DMS79 treated with DMSO at 0.1 percent for 48 hours (cell line): ENCODE measurements at regions not wholly inside any gene's neighbourhood (a gene's known extent, or its start where the extent isn't known, plus 50 kb on each side); places are given as distances from the start of the nearest gene placed in this dataset.
"Not testable (repeated sequence)": the region's sequence is repeated elsewhere in the genome, so short reads cannot be mapped to it uniquely, and the experiment has no call there.

Experiments used
- DNase-seq: peaks from one replicate; lab custom pipeline; 2025; lab: John Stamatoyannopoulos, UW

DNA sequence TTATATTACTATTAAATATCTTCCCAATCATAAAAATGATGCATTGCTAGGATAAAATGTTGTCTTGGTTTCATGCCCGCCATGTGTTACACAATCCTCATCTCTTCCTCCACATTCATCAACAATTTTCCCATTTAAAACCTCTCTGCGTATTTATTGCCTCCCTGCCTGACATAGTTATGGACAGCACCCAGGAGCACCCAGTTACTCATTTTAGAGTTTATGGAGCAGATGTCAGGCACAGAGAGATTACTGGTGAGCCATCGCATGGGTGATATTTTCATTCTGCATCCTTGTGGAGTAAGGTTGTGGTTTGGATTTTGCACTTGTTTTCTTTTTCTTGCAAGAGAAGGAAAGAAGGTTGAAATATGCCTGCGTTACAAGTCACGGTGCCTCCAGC, 116.7 kb upstream of the NPAS2 start:
- no peak for DNase-seq

DNA sequence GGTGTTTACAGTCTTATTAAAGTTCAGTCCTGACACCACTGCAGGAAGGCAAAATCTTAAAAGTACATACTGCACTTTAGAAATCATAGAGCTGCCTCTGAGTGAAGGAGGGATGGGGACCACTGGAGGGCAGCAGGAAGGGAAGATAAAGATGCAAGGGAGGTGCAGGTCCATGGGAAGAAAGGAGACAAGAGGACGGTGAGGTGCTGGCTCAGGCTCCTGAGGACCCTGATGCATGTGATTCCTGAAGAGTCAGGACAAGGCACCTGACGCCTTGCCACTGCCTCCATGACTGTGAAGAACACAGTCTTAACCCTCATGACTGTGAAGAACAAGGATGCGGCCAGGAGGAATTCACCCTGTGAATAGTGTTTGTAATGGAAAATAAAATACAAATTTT, 116.2 kb upstream of the NPAS2 start:
- no peak for DNase-seq

DNA sequence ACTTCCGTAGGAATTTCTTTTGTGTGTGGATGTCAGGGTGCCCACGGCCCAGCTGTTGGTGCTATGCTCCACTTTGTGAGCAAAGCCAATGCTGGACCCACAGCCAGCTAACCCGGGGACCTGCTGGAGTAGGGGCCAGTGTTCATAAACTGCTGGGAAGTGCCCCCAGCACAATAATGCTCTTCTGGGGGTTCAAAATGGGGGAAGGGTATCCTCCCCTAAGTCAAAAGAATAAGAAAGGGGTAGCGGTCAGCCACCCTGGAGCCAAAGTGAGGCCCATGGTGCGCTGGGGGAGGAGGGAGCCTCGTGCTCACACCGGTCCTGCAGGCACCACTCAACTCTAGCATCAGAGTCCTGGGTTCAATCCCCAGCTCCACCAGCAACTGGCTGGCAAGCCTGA, 115.8 kb upstream of the NPAS2 start:
- DNase-seq, result no peak

DNA sequence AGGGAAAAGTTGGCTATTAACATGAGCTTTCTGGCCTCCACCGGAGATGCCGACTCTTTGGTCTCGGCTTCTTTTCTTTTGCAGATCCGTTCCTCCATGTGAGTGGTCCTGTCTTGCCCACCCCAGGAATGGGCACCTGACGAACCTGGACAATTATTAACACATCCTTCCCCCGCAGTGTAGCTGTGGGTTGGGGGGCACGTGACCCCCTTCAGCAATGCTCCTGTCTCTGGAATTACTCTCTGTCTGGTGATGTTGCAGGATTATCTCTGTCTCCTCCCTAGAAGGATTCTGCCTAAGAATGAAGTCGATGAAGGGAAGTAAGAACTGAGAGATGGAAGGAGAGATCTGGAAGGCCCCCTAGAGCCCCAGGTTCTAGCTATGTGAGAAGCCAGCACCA, 115.2 kb upstream of the NPAS2 start:
- DNase-seq, result no peak

DNA sequence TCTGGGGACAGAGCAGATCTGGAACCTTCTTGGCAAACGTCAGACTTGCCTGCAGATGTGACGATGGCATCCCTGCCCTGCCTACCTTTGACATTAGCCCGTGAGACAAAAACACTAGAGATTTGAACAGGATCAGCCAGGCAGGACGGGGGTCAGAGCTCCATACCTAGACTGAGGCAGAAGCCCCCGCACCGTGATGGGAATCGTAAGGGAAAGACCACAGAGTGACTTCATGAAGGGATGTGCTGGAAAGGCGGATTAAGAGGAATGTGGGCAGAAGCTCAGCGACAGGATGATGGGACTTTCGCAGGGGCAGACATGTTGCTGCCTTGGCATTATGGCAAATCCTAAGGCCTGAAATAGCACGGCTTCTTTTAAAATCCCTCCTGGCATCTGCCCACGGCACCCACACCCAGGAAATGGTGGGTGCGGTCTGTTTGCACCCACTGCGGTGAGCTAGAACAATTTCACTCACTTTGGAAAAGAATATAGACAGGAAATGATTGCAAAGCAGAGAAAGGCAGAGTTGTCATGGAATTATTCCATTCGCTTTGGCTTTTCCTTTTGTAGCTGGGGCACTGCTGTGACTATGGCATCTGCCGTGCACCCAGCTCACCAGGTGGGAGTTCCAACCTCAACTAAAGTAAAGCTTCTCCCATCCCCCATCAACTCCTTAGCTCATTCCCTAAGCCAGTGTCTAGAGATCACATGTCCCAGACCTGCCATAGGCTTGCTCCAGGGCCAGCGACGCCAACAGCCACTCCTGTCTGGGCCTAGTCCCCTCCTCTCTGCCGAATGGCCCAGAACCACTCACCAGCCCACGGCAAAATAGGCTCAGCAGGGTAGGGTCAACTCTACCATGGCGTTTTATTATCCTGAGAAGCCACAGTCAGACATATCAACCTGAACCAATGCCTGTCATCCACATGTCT, 112.7 kb upstream of the NPAS2 start:
- no peak for DNase-seq

DNA sequence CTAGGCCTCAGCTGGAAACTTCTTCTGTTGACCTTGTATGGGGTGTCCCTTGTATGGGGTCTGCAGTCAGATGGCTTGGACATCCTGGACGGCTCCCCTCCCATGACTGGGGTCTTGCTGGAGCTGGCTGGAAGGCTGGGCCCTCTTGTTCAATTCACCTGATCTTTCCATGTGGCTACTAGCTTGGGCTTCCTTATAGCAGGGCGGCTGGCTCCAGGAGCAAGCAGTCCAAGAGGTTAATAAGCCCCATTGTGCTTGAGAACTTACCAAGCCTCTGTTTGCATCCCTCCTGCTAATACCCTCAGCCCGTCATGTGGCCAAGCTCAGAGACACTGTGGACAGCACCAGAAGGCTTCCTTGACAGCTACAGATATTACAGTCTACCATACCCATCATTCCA, 111.6 kb upstream of the NPAS2 start:
- no peak for DNase-seq

DNA sequence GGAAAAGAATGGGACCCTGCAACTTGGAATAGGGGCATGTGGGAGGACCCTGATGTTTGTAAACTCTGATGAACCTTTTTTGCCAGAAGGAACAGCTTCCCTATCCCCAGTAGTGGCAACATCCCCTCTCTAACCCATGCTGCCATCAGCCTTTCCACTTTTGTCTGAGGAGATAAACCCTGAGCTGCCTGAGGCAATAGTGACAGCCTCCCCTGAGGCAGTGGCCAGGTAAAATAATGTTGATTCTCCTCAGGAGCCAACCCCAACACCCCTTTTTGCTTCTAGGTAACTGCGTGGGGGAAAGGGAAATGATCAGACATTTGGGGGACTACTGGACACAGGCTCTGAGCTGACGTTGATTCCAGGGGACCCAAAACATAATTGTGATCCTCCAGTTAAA, 106.8 kb upstream of the NPAS2 start:
- no peak for DNase-seq

DNA sequence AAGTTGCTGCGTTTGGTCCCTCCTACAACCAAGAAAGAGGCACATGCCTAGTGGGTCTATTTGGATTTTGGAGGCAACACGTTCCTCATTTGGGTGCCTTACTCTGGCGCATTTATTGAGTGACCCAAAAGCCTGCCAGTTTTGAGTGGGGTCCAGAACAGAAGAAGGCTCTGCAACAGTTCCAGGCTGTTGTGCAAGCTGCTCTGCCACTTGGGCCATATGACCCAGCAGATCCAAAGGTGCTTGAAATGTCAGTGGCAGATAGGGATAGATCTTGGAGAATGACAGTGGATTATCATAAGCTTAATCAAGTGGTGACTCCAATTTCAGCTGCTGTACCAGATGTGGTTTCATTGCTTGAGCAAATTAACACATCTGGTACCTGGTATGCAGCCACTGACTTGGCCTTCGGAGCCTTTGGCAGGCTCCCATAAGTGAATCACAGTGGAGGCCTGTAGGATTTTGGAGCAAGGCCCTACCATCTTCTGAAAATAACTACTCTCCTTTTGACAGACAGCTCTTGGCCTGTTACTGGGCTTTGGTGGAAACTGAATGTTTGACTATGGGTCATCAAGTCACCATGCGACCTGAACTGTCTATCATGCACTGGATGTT, 105.4 kb upstream of the NPAS2 start:
- not testable (repeated sequence) for DNase-seq

DNA sequence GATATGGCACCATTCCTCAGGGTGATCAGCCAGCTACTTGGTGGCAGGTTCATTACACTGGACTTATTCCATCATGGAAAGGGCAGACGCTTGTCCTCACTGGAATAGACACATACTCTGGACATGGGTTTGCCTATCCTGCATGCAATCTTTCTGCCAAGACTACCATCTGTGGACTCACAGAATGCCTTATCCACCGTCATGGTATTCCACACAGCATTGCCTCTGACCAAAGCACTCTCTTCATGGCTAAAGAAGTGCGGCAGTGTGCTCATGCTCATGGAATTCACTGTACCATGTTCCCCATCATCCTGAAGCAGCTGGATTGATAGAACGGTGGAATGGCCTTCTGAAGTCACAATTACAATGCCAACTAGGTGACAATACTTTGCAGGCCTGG, 104.1 kb upstream of the NPAS2 start:
- not testable (repeated sequence) for DNase-seq

DNA sequence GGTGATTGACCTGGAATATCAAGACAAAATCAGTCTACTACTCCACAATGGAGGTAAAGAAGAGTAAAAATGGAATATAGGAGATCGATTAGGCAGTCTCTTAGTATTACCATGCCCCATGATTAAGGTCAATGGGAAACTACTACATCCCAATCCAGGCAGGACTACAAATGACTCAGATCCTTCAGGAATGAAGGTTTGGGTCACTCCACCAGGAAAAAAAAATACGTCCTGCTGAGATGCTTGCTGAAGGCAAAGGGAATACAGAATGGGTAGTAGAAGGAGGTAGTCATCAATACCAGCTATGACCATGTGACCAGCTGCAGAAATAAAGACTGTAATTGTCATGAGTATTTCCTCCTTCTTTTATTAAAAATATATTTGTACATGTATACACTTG, 103.4 kb upstream of the NPAS2 start:
- no peak for DNase-seq

DNA sequence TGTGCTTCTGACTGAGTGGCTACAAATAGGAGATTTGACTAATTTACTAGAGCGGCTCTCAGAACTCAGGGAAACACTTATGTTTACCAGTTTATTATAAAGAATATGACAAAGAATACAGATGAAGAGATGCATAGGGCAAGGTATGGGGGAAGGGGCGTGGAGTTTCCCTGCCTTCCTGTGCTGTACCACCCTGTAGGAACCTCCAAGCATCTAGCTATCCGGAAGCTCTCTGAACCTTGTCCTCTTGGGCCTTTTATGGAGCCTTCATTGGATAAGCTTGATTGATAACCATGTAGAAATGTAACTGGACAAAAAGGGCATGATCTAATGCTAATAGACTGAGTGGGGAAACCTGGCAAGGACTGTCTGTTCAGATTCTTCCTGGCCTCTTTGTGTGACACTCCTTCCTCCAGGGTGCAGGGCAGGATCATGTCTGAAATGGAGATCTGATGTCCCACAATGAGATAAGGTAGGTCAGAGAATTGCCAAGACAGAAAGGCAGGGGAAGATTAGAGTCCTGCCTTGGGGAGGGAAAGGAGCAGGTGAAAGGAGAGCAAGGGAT, 101.8 kb upstream of the NPAS2 start:
- no peak for DNase-seq

DNA sequence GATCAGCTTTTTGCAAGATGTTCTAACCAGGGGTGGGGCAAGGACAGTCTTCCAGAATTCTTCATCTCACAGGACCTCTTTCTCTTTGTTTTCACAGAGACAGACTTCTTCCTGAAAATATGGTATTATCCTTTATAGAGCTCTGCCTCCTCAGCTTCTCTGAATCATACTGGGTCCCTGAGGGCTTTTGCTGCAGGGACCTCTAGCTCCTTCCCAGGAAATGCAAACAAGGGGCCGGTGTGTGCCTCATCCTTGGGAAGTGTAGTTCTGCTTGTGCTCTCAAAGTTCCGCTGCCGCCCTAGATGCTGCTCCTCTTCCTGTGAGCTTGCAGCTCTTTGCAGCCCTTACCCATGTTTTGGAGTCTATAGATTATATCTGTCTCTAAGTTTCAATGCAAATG, 99.5 kb upstream of the NPAS2 start:
- DNase-seq, result no peak

DNA sequence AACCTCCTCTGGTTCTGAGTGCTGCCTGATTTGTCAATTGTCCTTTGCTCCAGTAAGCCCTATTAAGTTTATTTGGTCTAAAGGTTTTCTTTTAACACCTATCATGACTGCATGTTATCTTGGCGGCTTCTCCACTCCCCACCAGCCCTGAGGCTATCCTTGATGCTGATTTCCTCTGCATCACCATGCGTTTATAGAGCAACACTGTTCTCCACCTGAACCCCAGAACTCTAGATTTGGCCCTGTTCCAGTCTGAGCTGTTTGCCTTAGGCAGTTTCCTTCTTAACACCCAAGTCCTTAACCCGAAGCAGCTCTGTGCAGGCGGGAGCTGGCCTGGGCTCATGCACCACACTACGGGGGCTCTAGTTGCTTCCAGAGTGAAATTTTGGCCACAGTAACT, 98.2 kb upstream of the NPAS2 start:
- no peak for DNase-seq

DNA sequence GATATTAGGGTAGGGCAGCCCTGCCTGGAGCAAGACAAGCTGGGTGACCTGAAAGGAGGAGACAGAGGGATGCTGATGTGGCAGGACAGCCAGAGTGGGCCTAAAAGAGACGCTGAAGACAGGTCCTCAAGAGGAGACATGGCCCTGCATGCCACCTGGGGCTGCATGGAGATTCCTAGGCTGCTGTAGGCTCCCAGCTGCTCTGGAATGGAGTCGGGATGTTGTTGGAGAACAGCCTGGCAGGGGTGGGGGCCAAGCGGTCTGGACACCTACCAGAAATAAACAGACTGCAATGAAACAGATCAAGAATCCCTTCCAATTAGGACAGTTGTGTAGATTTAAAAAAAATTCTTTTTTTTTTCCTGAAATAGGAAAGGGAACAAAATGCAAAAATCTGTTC, 97.8 kb upstream of the NPAS2 start:
- no peak for DNase-seq

DNA sequence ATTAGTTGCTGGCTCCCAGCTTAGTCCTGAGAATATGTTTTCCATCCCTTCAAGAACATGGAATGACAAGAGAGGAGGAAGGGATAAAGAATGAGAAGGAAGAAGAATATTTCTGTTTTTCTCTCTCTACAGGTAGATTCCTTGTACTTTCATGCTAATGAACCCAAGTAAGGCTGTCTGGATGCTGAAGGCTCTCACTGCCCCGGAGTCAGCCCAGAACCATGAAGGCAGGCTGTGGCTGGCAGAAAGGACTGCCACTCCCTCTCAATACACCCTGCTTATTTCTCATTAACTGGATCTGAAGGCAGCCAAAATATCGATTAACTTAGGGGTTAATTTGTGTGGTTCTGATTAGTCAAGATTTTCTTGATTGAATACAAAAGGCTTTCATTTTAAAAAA, 93.1 kb upstream of the NPAS2 start:
- no peak for DNase-seq

DNA sequence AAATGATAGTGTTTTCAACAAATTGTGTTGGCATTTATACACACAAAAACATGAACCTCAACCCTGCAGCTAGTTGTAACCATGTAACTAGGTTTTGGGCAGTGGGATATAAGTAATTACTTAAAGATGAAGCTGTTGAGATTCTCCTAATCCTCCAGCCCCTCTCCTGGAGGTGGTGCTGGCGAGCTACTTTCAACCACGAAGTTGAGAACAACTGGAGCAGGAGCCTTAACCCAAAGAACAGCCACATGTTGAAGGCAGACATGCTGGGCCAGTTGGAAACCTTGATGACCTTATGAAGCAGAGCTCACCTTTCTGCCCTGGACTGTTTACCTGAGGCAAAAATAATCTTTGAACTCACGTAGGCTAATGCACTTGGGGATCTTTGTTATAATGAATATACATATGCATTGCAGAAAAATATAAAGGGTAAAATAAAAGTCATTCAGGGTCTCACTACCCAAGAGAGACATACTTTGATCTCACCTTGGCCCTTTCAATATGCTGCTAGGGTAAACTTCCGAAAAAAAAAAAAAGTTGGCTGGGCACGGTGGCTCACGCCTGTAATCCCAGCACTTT, 89.6 kb upstream of the NPAS2 start:
- DNase-seq, result no peak

DNA sequence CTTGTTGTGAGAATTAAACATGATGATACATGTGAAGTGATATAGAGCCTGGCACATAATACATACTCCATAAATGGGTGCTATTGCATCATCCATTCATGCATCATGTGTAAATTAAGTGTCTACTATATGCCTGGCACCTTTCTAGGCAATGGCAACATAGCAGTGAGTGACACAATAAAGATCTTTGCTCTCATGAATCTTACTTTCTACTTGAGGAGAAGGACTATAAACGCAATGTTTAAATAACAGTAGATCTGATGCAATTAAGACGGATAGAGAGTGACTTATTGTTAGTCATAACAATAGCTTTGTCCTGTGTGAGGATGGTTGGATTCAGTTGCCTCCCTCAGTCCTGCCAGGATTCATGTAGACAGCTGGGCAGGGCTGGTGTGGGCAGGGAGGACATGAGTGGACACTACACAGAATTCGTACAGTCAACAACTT, 88.4 kb upstream of the NPAS2 start:
- DNase-seq, result no peak

DNA sequence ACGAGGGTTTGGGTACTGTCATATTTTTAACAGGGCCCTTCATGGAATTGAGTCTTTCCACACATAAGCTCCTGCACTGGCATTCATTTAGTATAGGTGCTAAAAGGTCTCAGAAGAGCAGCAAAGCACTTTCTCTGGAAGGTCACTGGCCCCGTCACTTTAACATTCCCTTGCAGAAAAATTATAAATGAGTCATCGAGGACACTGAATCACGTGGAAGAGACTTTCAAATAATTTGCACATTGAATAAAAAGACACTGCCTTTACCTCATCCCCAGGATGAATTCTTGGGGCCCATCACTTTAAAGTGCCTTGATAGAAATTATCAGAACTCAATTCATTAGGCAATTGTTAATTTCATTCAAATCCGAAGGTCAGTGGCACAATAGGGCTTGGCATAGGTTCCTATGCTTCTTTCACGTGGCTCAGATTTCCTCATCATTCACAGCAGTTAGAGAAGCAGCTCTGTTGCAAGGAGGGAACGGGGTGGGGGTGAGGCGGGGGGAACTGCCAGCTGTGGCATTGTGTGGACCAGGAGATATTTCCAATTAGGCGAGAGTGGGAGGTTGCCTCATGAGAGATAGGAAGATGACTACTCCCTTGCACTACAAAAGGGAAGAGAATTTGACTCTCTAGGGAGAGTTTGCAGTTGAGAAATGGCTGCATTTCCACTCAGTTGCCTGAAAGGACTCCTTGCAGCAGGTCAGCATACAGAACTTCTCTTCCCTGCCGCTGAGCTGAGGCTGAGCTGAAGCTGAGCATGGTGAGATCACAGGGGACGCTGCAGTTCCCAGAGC, 86.3 kb upstream of the NPAS2 start:
- no peak for DNase-seq

DNA sequence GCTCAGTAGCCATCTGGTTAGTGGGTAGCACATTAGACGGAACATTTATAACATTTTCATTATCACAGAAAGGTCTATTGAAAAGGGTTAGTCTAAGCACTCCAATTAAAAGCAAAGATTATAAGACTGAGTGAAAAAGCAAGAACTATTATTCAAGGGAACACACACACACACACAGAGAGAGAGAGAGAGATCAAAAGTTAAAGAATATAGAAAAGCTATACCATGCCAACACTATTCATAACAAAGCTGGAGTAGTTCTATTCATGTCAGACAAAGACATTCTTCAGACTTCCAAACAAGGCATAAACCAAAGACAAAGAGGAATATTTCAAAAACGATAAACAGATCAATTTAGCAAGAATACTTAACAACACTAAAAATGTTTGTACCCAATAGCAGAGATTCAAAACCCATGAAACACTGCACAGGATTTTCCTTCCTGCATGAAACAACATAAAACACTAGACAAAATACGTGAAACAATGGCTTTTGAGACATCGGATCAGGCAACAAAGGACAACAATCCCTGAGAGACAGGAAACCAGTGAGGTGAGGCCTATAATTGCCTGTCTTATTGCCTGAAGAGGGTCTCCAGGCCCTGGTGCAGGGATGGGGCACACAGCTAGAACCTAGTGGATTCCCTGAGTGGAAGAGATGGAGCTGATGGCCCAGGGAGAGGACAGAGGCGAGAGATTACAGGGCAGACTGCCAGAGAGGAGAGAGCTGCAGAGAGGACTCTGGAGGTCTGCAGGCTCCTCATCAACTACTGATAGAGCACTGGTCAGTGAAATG, 83.6 kb upstream of the NPAS2 start:
- no peak for DNase-seq

DNA sequence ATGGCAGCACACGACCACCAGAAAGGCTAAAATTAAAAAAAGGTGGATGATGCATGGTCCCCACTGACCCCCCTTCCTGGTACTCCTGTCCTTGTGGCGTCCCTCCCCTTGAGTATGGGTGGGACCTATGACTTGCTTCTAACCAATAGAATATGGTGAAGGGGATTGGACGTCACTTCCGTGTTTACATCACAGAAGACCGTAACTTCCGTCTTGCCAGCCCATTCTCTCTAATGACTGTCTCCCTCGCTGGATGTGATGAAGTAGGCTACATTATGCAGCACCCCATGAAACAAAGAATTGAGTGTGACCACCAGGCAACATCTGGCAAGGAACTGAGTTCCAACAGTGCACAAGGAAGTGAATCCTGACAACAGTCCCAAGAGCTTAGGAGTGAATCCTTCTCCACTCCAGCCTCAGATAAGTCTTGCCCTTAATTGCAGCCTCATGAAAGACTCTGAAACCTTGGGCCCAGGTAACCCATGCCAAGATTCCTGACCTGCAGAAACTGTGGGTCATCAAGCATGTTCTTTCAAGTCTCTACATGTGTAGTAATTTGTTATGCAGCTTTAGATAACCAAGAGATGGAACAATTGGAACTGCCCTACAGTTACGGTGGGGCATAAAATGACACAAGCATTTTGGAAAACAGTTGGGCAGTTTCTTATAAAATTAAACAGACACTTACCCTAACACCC, 80.1 kb upstream of the NPAS2 start:
- no peak for DNase-seq

DNA sequence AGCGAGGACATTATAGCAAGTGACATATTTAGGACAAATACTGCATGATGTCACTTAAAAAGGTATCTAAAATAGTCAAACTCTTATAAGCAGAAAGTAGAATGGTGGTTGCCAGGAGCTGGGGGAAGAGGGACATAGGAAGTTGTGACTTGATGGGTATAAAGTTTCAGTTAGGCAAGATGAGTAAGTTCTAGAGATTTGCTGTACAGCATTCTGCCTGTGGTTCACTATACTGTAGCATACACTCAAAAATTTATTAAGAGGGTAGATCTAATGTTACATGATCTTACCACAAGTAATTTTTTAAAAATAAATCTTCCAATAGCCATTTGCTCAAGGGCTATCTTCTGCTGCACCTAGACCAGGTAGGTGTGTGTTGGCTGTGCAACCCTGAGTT, 78.1 kb upstream of the NPAS2 start:
- no peak for DNase-seq
